ENCODE measurements at regions not wholly inside any gene's neighbourhood (a gene's known extent, or its start where the extent isn't known, plus 50 kb on each side); places are given as distances from the start of the nearest gene placed in this dataset.

DNA sequence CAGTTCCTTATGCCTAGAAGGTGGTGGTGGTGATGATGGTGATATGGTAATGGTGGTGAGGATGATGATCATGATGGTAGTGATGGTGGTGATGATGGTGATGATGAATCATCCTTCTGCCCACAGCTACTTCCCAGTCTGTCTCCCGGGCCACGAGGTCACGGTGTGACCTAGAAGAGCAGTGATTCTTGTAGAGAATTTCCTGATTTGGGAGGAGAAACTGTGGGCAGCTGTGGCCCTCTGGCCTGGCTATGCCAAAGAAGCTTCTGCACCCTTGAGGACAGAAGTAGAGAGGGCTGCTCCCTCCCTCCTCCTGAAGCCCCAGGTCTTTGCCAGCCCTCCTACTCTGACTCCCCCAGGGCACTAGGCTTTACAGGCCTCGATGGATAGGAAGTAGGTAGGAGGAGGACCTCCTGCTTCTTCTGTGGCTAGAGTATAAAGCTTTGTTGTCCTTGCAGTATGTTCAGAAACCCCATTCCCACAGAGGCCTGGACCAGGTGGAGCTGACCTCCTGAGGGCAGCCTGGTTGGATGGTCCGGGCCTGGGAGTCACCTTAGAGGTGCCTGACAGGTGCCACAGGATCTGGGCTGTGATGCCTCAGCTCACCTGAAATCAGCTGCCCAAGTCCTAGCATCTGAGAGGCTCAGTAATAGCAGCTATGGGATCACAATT, 57.9 kb upstream of the EPAS1 start:
- ChIA-PET POLR2A (interaction anchor here (0.6 to 1.9 kb wide), 5 partner anchors 9 to 157 kb away, joined by 3 to 9 read pairs (median 3); no protein-coding TSS in a partner anchor), CTCF (interaction anchor here (2.1 kb wide), 1 partner anchor 9 kb away, joined by 8 read pairs; no protein-coding TSS in a partner anchor)
- TF ChIP-seq, protein P1, sequence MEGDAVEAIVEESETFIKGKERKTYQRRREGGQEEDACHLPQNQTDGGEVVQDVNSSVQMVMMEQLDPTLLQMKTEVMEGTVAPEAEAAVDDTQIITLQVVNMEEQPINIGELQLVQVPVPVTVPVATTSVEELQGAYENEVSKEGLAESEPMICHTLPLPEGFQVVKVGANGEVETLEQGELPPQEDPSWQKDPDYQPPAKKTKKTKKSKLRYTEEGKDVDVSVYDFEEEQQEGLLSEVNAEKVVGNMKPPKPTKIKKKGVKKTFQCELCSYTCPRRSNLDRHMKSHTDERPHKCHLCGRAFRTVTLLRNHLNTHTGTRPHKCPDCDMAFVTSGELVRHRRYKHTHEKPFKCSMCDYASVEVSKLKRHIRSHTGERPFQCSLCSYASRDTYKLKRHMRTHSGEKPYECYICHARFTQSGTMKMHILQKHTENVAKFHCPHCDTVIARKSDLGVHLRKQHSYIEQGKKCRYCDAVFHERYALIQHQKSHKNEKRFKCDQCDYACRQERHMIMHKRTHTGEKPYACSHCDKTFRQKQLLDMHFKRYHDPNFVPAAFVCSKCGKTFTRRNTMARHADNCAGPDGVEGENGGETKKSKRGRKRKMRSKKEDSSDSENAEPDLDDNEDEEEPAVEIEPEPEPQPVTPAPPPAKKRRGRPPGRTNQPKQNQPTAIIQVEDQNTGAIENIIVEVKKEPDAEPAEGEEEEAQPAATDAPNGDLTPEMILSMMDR (IDR thresholded peaks at IDR 0.05), result no peak
- intact Hi-C loops (cut with DNase I, micrococcal nuclease), result loop anchor here (5.0 to 10.0 kb wide), 2 partner anchors 63 to 65 kb away; no protein-coding TSS in a partner anchor
- Histone ChIP-seq H3K36me3 (ENCODE audit: insufficient read depth, low read length) (no peaks in the 10 kb centered on the region), H3K4me1 (ENCODE audit: insufficient read depth, low read length) (peaks cover 29% of the 10 kb centered on the region), H3K9me3 (ENCODE audit: control insufficient read depth in 1 of 2, insufficient read depth in 1 of 2, low read length in 2 of 2) (no peaks in the 10 kb centered on the region), H3K27ac (ENCODE audit: low read depth in 1 of 2, low read length in 2 of 2) (peak overlapping the region; percentile 51 to 69), H3K27me3 (ENCODE audit: control insufficient read depth in 1 of 2, insufficient read depth in 2 of 2, low read length in 2 of 2) (no peaks in the 10 kb centered on the region), H3K4me3 (ENCODE audit: low read length) (no peak overlapping the region)
- H3K4me3 Mint-ChIP-seq, result no peak overlapping the region
- ATAC-seq (ENCODE audit: poor library complexity) (no peak), DNase-seq (peak in 3 of 14 experiments; percentile 11 to 53 (median 41))
- H3K36me3 Mint-ChIP-seq (ENCODE audit: low read depth), result no peaks in the 10 kb centered on the region
- peaks cover 36% of the 10 kb centered on the region for H3K4me1 Mint-ChIP-seq (ENCODE audit: low read depth)
- no peaks in the 10 kb centered on the region for H3K9me3 Mint-ChIP-seq
- peak overlapping the region; percentile 52 for H3K27ac Mint-ChIP-seq
- no peaks in the 10 kb centered on the region for H3K27me3 Mint-ChIP-seq

GRCh38 chr2:46239847-46240181, 57.4 kb upstream of the EPAS1 start:
- TF ChIP-seq, protein P1 (IDR thresholded peaks at IDR 0.05), result no peak
- ChIA-PET POLR2A (interaction anchor here (0.6 to 1.9 kb wide), 6 partner anchors 8 to 157 kb away, joined by 3 to 9 read pairs (median 4); partner anchors contain the start of gene EPAS1), CTCF (interaction anchor here (2.1 kb wide), 1 partner anchor 10 kb away, joined by 8 read pairs; no protein-coding TSS in a partner anchor)
- Histone ChIP-seq H3K36me3 (ENCODE audit: insufficient read depth, low read length) (no peaks in the 10 kb centered on the region), H3K27ac (ENCODE audit: low read depth in 1 of 2, low read length in 2 of 2) (peak overlapping the region in 1 of 2 donors; percentile 51), H3K4me1 (ENCODE audit: insufficient read depth, low read length) (peaks cover 29% of the 10 kb centered on the region), H3K27me3 (ENCODE audit: control insufficient read depth in 1 of 2, insufficient read depth in 2 of 2, low read length in 2 of 2) (no peaks in the 10 kb centered on the region), H3K9me3 (ENCODE audit: control insufficient read depth in 1 of 2, insufficient read depth in 1 of 2, low read length in 2 of 2) (no peaks in the 10 kb centered on the region), H3K4me3 (ENCODE audit: low read length) (no peak overlapping the region)
- peaks cover 36% of the 10 kb centered on the region for H3K4me1 Mint-ChIP-seq (ENCODE audit: low read depth)
- DNase-seq (peak; percentile 32 to 88 (median 48)), ATAC-seq (ENCODE audit: poor library complexity) (peak; percentile 99)
- no peaks in the 10 kb centered on the region for H3K27me3 Mint-ChIP-seq
- no peaks in the 10 kb centered on the region for H3K9me3 Mint-ChIP-seq
- peak overlapping the region; percentile 52 for H3K27ac Mint-ChIP-seq
- no peak overlapping the region for H3K4me3 Mint-ChIP-seq
- intact Hi-C loops (cut with DNase I, micrococcal nuclease), result loop anchor here (5.0 to 10.0 kb wide), 2 partner anchors 62 to 65 kb away; no protein-coding TSS in a partner anchor
- no peaks in the 10 kb centered on the region for H3K36me3 Mint-ChIP-seq (ENCODE audit: low read depth)

- ATAC-seq (ENCODE audit: poor library complexity) (no peak), DNase-seq (no peak)
- POLR2A ChIA-PET, result no interaction called here
- Mint-ChIP-seq H3K4me1 (ENCODE audit: low read depth) (peaks cover 34% of the 10 kb centered on the region), H3K27ac (peak overlapping the region; percentile 22), H3K27me3 (no peaks in the 10 kb centered on the region), H3K4me3 (no peak overlapping the region), H3K9me3 (peaks cover 2% of the 10 kb centered on the region), H3K36me3 (ENCODE audit: low read depth) (no peaks in the 10 kb centered on the region)
- TF ChIP-seq, protein P1 (IDR thresholded peaks at IDR 0.05), result no peak
- H3K9me3 ChIP-seq (ENCODE audit: control insufficient read depth in 1 of 2, insufficient read depth in 1 of 2, low read length in 2 of 2), result no peaks in the 10 kb centered on the region
- H3K27ac ChIP-seq (ENCODE audit: low read depth in 1 of 2, low read length in 2 of 2), result no peak overlapping the region
- no peak overlapping the region for H3K4me3 ChIP-seq (ENCODE audit: low read length)
- intact Hi-C loops (cut with DNase I, micrococcal nuclease), result no loop called here
- H3K4me1 ChIP-seq (ENCODE audit: insufficient read depth, low read length), result peaks cover 23% of the 10 kb centered on the region
- H3K27me3 ChIP-seq (ENCODE audit: control insufficient read depth in 1 of 2, insufficient read depth in 2 of 2, low read length in 2 of 2), result no peaks in the 10 kb centered on the region
- no peaks in the 10 kb centered on the region for H3K36me3 ChIP-seq (ENCODE audit: insufficient read depth, low read length)
- CTCF ChIA-PET, result no interaction called here
Measured at GRCh38 chr2:46241344-46241743, 55.9 kb upstream of the EPAS1 start.
